Fibroblast of lung (primary cell): ENCODE measurements at regions not wholly inside any gene's neighbourhood (a gene's known extent, or its start where the extent isn't known, plus 50 kb on each side); places are given as distances from the start of the nearest gene placed in this dataset.

ENCODE experiments used
- DNase-seq, 2 donors: peaks; one replicate each; pipeline versions ENCODE4 v3.0.0 to v3.0.0-alpha.2; 2010; ENCODE audit warnings: low read depth in 2 of 2
- H2AFZ ChIP-seq: 2 replicates; pipeline ENCODE4 v1.5.1; 2012; ENCODE audit warnings: low read length, control low read depth, inconsistent platforms
- H3K27ac ChIP-seq: 2 replicates; pipeline ENCODE4 v1.5.1; 2011; ENCODE audit warnings: low read length, control low read depth; ENCODE audit not compliant: insufficient read depth
- H3K27me3 ChIP-seq: 2 replicates; pipeline ENCODE4 v1.5.1; 2011; ENCODE audit warnings: mild to moderate bottlenecking, low read length; ENCODE audit not compliant: control insufficient read depth, insufficient read depth
- H3K36me3 ChIP-seq: 2 replicates; pipeline ENCODE4 v1.5.1; 2011; ENCODE audit warnings: low read length; ENCODE audit not compliant: control insufficient read depth, insufficient read depth
- H3K4me1 ChIP-seq: 2 replicates; pipeline ENCODE4 v1.5.1; 2011; ENCODE audit warnings: low read length; ENCODE audit not compliant: control insufficient read depth, insufficient read depth; ENCODE audit errors: extremely low read depth
- H3K4me2 ChIP-seq: 2 replicates; pipeline ENCODE4 v1.5.1; 2011; ENCODE audit warnings: low read length, control low read depth; ENCODE audit not compliant: insufficient read depth; ENCODE audit errors: extremely low read depth
- H3K4me3 ChIP-seq, 4 experiments: fragments of 200-600 bp in 1 of 4; sonication (generic) in 1 of 4; replicated peaks in 1 of 4; 2 replicates each; pipeline ENCODE4 v1.5.1; 2011 to 2016; ENCODE audit warnings: low read length in 4 of 4, low read depth in 3 of 4, mild to moderate bottlenecking in 3 of 4, control low read depth in 2 of 4, inconsistent platforms in 1 of 4, mixed read lengths in 1 of 4; ENCODE audit not compliant: insufficient read depth in 1 of 4; ENCODE audit errors: control extremely low read depth in 1 of 4
- H3K79me2 ChIP-seq: 2 replicates; pipeline ENCODE4 v1.5.1; 2012; ENCODE audit warnings: mild to moderate bottlenecking, low read length, inconsistent platforms; ENCODE audit not compliant: control insufficient read depth, insufficient read depth
- H3K9ac ChIP-seq: 2 replicates; pipeline ENCODE4 v1.5.1; 2011; ENCODE audit warnings: mild to moderate bottlenecking, low read length, control low read depth; ENCODE audit not compliant: insufficient read depth
- H3K9me3 ChIP-seq: 2 replicates; pipeline ENCODE4 v1.5.1; 2012; ENCODE audit warnings: low read depth, low read length; ENCODE audit not compliant: control insufficient read depth, insufficient read depth
- H4K20me1 ChIP-seq: 2 replicates; pipeline ENCODE4 v1.5.1; 2011; ENCODE audit warnings: low read length; ENCODE audit not compliant: control insufficient read depth, insufficient read depth; ENCODE audit errors: extremely low read depth
- CTCF ChIP-seq, 2 donors: IDR thresholded peaks in 1 of 2; conservative IDR thresholded peaks in 1 of 2; 1 replicate in 1 of 2; 2 replicates in 1 of 2; pipeline ENCODE4 v1.5.1; 2011 to 2012; ENCODE audit warnings: low read length in 2 of 2, control low read depth in 1 of 2, inconsistent platforms in 1 of 2, low read depth in 1 of 2, mild to moderate bottlenecking in 1 of 2
- EZH2 ChIP-seq: IDR thresholded peaks from 2 replicates; pipeline ENCODE4 v1.5.1; 2012; ENCODE audit warnings: low read length, control low read depth, mild to moderate bottlenecking; ENCODE audit errors: missing control alignments

- no peaks in the 10 kb centered on the region for H3K4me1 ChIP-seq
- no peaks in the 10 kb centered on the region for H4K20me1 ChIP-seq
- TF ChIP-seq EZH2: no peak
- no peak for TF ChIP-seq CTCF (conservative IDR thresholded peaks at IDR 0.05 in 1 of 2, IDR thresholded peaks at IDR 0.05 in 1 of 2; ENCODE audit: low read depth in 1 of 2, low read length in 2 of 2)
- H3K4me2 ChIP-seq: no peak overlapping the region
- H3K27ac ChIP-seq: no peak overlapping the region
- no peak for DNase-seq
- no peaks in the 10 kb centered on the region for H3K79me2 ChIP-seq
- H3K9ac ChIP-seq: no peak overlapping the region
- H3K9me3 ChIP-seq: no peaks in the 10 kb centered on the region
- no peaks in the 10 kb centered on the region for H3K36me3 ChIP-seq
- no peak overlapping the region for H2AFZ ChIP-seq
- H3K4me3 ChIP-seq: no peak overlapping the region
- H3K27me3 ChIP-seq: no peaks in the 10 kb centered on the region
These were observed 802.5 kb upstream of the AGA start for GRCh38 chr4:178244785-178245184.

GRCh38 chr4:178255172-178255571, 812.9 kb upstream of the AGA start:
- Histone ChIP-seq H3K36me3 (no peaks in the 10 kb centered on the region), H3K4me2 (no peak overlapping the region), H3K79me2 (no peaks in the 10 kb centered on the region), H3K27me3 (no peaks in the 10 kb centered on the region), H3K9ac (no peak overlapping the region), H3K9me3 (no peaks in the 10 kb centered on the region), H4K20me1 (no peaks in the 10 kb centered on the region), H3K27ac (no peak overlapping the region), H2AFZ (no peak overlapping the region), H3K4me1 (no peaks in the 10 kb centered on the region), H3K4me3 (no peak overlapping the region)
- DNase-seq: no peak
- no peak for TF ChIP-seq EZH2
- no peak for TF ChIP-seq CTCF (conservative IDR thresholded peaks at IDR 0.05 in 1 of 2, IDR thresholded peaks at IDR 0.05 in 1 of 2; ENCODE audit: low read depth in 1 of 2, low read length in 2 of 2)

- H3K27me3 ChIP-seq: no peaks in the 10 kb centered on the region
- no peaks in the 10 kb centered on the region for H3K9me3 ChIP-seq
- H3K79me2 ChIP-seq: no peaks in the 10 kb centered on the region
- H4K20me1 ChIP-seq: no peaks in the 10 kb centered on the region
- H3K4me1 ChIP-seq: no peaks in the 10 kb centered on the region
- TF ChIP-seq EZH2 (no peak), CTCF (conservative IDR thresholded peaks at IDR 0.05 in 1 of 2, IDR thresholded peaks at IDR 0.05 in 1 of 2; ENCODE audit: low read depth in 1 of 2, low read length in 2 of 2) (no peak)
- H3K4me3 ChIP-seq: no peak overlapping the region
- H3K9ac ChIP-seq: no peak overlapping the region
- H2AFZ ChIP-seq: no peak overlapping the region
- DNase-seq: no peak
- H3K4me2 ChIP-seq: no peak overlapping the region
- no peak overlapping the region for H3K27ac ChIP-seq
- no peaks in the 10 kb centered on the region for H3K36me3 ChIP-seq
These were observed 816.4 kb upstream of the AGA start for GRCh38 chr4:178258603-178259002.
